OCI-LY1 (cell line): ENCODE measurements at regions not wholly inside any gene's neighbourhood (a gene's known extent, or its start where the extent isn't known, plus 50 kb on each side); places are given as distances from the start of the nearest gene placed in this dataset.

Experiments
- H2AFZ ChIP-seq: fragments of 200-600 bp; sonication (generic), shearing (Covaris generic); 2 replicates; pipeline ENCODE4 v1.6.0; 2014; ENCODE audit warnings: antibody characterized with exemption, mild to moderate bottlenecking, low read length
- H3F3A ChIP-seq: fragments of 200-600 bp; sonication (generic), shearing (Covaris generic); 2 replicates; pipeline ENCODE4 v1.6.0; 2014; ENCODE audit warnings: mild to moderate bottlenecking, antibody characterized with exemption, low read length, moderate library complexity; ENCODE audit not compliant: insufficient read depth
- H3K27ac ChIP-seq: fragments of 200-600 bp; sonication (generic); 2 replicates; pipeline ENCODE4 v1.5.1; 2014; ENCODE audit warnings: low read length, mixed run types, mild to moderate bottlenecking, low read depth; ENCODE audit not compliant: poor library complexity, severe bottlenecking
- H3K27me3 ChIP-seq: fragments of 200-600 bp; sonication (generic); 2 replicates; pipeline ENCODE4 v1.6.0; 2014; ENCODE audit warnings: antibody characterized with exemption, mild to moderate bottlenecking, low read length, moderate library complexity; ENCODE audit not compliant: insufficient read depth
- H3K36me3 ChIP-seq: fragments of 200-600 bp; sonication (generic); 2 replicates; pipeline ENCODE4 v1.6.1; 2014; ENCODE audit warnings: mild to moderate bottlenecking, antibody characterized with exemption, low read length, moderate library complexity, mixed read lengths; ENCODE audit not compliant: insufficient read depth
- H3K4me1 ChIP-seq: fragments of 200-600 bp; sonication (generic); 2 replicates; pipeline ENCODE4 v1.5.1; 2014; ENCODE audit warnings: mild to moderate bottlenecking, low read length, moderate library complexity; ENCODE audit not compliant: insufficient read depth, severe bottlenecking
- H3K4me2 ChIP-seq: fragments of 200-600 bp; sonication (generic), shearing (Covaris generic); 2 replicates; pipeline ENCODE4 v1.6.1; 2014; ENCODE audit warnings: low read length
- H3K4me3 ChIP-seq: fragments of 200-600 bp; sonication (generic); 2 replicates; pipeline ENCODE4 v1.5.1; 2014; ENCODE audit warnings: low read length, low read depth, mild to moderate bottlenecking, mixed read lengths; ENCODE audit not compliant: poor library complexity, severe bottlenecking
- H3K79me2 ChIP-seq: fragments of 200-600 bp; shearing (Covaris generic); 2 replicates; pipeline ENCODE4 v1.6.1; 2016; ENCODE audit warnings: mixed run types, low read length, mixed read lengths; ENCODE audit not compliant: insufficient read depth
- H3K9ac ChIP-seq: fragments of 200-600 bp; sonication (generic), shearing (Covaris generic); 2 replicates; pipeline ENCODE4 v1.6.1; 2014; ENCODE audit warnings: mild to moderate bottlenecking, low read length, mixed read lengths
- H3K9me2 ChIP-seq: fragments of 200-600 bp; sonication (generic), shearing (Covaris generic); 2 replicates; pipeline ENCODE4 v1.6.1; 2014; ENCODE audit warnings: low read depth, mild to moderate bottlenecking, low read length, mixed read lengths
- H3K9me3 ChIP-seq: fragments of 200-600 bp; shearing (Covaris generic); 2 replicates; pipeline ENCODE4 v1.6.1; 2014; ENCODE audit warnings: low read length, mixed read lengths
- H4K20me1 ChIP-seq: fragments of 200-600 bp; sonication (generic), shearing (Covaris generic); 2 replicates; pipeline ENCODE4 v1.6.0; 2016; ENCODE audit warnings: mild to moderate bottlenecking, low read length; ENCODE audit not compliant: insufficient read depth
- CTCF ChIP-seq: fragments of 200-600 bp; sonication (generic), shearing (Covaris generic); IDR thresholded peaks from 2 replicates; pipeline ENCODE4 v1.5.1; 2017; ENCODE audit warnings: mild to moderate bottlenecking, antibody characterized with exemption, low read length, moderate library complexity, mixed read lengths
- EZH2 ChIP-seq: fragments of 200-600 bp; sonication (generic), shearing (Covaris generic); IDR thresholded peaks from 2 replicates; pipeline ENCODE4 v1.8.0; 2017; ENCODE audit warnings: borderline replicate concordance, mixed run types, mild to moderate bottlenecking, antibody characterized with exemption, low read length, moderate library complexity, mixed read lengths

GRCh38 chr2:209145941-209146681 is 277.7 kb upstream of the MAP2 start:
- no peaks in the 10 kb centered on the region for H3K9me2 ChIP-seq

GRCh38 chr2:209146682-209147320 is 277.0 kb upstream of the MAP2 start:
- no peaks in the 10 kb centered on the region for H4K20me1 ChIP-seq
- no peaks in the 10 kb centered on the region for H3F3A ChIP-seq
- H3K4me1 ChIP-seq: no peaks in the 10 kb centered on the region
- no peaks in the 10 kb centered on the region for H3K36me3 ChIP-seq
- H3K9ac ChIP-seq: no peak overlapping the region
- no peaks in the 10 kb centered on the region for H3K27me3 ChIP-seq
- no peaks in the 10 kb centered on the region for H3K9me3 ChIP-seq
- H3K4me2 ChIP-seq: no peak overlapping the region
- no peak overlapping the region for H2AFZ ChIP-seq
- H3K9me2 ChIP-seq: no peaks in the 10 kb centered on the region
- H3K79me2 ChIP-seq: no peaks in the 10 kb centered on the region
- H3K4me3 ChIP-seq: no peak overlapping the region
- H3K27ac ChIP-seq: no peak overlapping the region
- no peak for TF ChIP-seq EZH2
- no peak for TF ChIP-seq CTCF

More at GRCh38 chr2:209145941-209146681, 277.7 kb upstream of the MAP2 start:
- Histone ChIP-seq H3K4me2 (no peak overlapping the region), H3K27me3 (no peaks in the 10 kb centered on the region), H2AFZ (no peak overlapping the region), H3K4me3 (no peak overlapping the region), H4K20me1 (no peaks in the 10 kb centered on the region), H3K79me2 (no peaks in the 10 kb centered on the region), H3K9me3 (no peaks in the 10 kb centered on the region), H3K9ac (no peak overlapping the region), H3K36me3 (no peaks in the 10 kb centered on the region), H3F3A (no peaks in the 10 kb centered on the region), H3K4me1 (no peaks in the 10 kb centered on the region), H3K27ac (no peak overlapping the region)
- no peak for TF ChIP-seq CTCF
- TF ChIP-seq EZH2: no peak

- Histone ChIP-seq H3K9me3 (no peaks in the 10 kb centered on the region), H2AFZ (no peak overlapping the region), H3K27me3 (no peaks in the 10 kb centered on the region)
Measured at GRCh38 chr2:209147981-209148380, 275.9 kb upstream of the MAP2 start.

More at GRCh38 chr2:209147981-209148380, 275.9 kb upstream of the MAP2 start:
- Histone ChIP-seq H4K20me1 (no peaks in the 10 kb centered on the region), H3K9ac (no peak overlapping the region), H3K4me1 (no peaks in the 10 kb centered on the region), H3K36me3 (no peaks in the 10 kb centered on the region), H3F3A (no peaks in the 10 kb centered on the region), H3K27ac (no peak overlapping the region), H3K4me3 (no peak overlapping the region), H3K4me2 (no peak overlapping the region), H3K79me2 (no peaks in the 10 kb centered on the region), H3K9me2 (no peaks in the 10 kb centered on the region)
- no peak for TF ChIP-seq EZH2
- no peak for TF ChIP-seq CTCF
